PC-3 (cell line): ENCODE measurements at regions not wholly inside any gene's neighbourhood (a gene's known extent, or its start where the extent isn't known, plus 50 kb on each side); places are given as distances from the start of the nearest gene placed in this dataset.

Experiments used
- ATAC-seq: fragments of 200-7000 bp; cut with Tn5 transposase; 2 replicates; pipeline ENCODE4 v1.9.1; 2020; ENCODE audit warnings: mild to moderate bottlenecking, moderate library complexity
- BruUV-seq: library from RNA; stranded (reverse); fragments of 400-500 nt; replicated peaks from 2 replicates; lab custom pipeline; 2021; lab: Mats Ljungman, UMichigan
- CTCF ChIA-PET: fragments of 300-600 bp; sonication (Branson Sonifier 250); formaldehyde crosslinking; loops from one replicate; lab custom pipeline; 2022; ENCODE audit warnings: antibody characterized with exemption; lab: Charles Lee
- POLR2A ChIA-PET: fragments of 300-600 bp; sonication (Branson Sonifier 250); formaldehyde crosslinking; loops from one replicate; lab custom pipeline; 2022; ENCODE audit warnings: antibody characterized with exemption; ENCODE audit not compliant: unreplicated experiment; lab: Charles Lee
- DNase-seq: peaks from one replicate; pipeline ENCODE4 v3.0.0-alpha.2; 2015
- H2AFZ ChIP-seq: fragments of 300-600 bp; sonication (generic); 2 replicates; pipeline ENCODE4 v1.6.0; 2016; ENCODE audit warnings: antibody characterized with exemption, low read length
- H3F3A ChIP-seq: fragments of 300-600 bp; sonication (generic); one replicate; pipeline ENCODE4 v1.6.0; 2017; ENCODE audit warnings: antibody characterized with exemption, low read length, control low read depth, mild to moderate bottlenecking; ENCODE audit not compliant: unreplicated experiment
- H3K27ac ChIP-seq: fragments of 300-600 bp; sonication (generic); 2 replicates; pipeline ENCODE4 v1.5.1; 2016; ENCODE audit warnings: mild to moderate bottlenecking, low read length
- H3K27me3 ChIP-seq: fragments of 300-600 bp; sonication (generic); 2 replicates; pipeline ENCODE4 v1.6.1; 2016; ENCODE audit warnings: low read length, mixed read lengths
- H3K36me3 ChIP-seq: fragments of 300-600 bp; sonication (generic); 2 replicates; pipeline ENCODE4 v1.6.1; 2016; ENCODE audit warnings: low read depth, mixed run types, low read length, mixed read lengths
- H3K4me1 ChIP-seq: fragments of 300-600 bp; sonication (generic); 2 replicates; pipeline ENCODE4 v1.5.1; 2016; ENCODE audit warnings: low read length; ENCODE audit not compliant: insufficient read depth
- H3K4me2 ChIP-seq: fragments of 300-600 bp; sonication (generic); 2 replicates; pipeline ENCODE4 v1.6.0; 2016; ENCODE audit warnings: low read length
- H3K4me3 ChIP-seq: fragments of 300-600 bp; sonication (generic); 2 replicates; pipeline ENCODE4 v1.5.1; 2016; ENCODE audit warnings: mild to moderate bottlenecking, low read length, mixed read lengths
- H3K79me2 ChIP-seq: fragments of 300-600 bp; sonication (generic); 2 replicates; pipeline ENCODE4 v1.6.1; 2017; ENCODE audit warnings: low read length, mixed read lengths
- H3K9ac ChIP-seq: fragments of 300-600 bp; sonication (generic); 2 replicates; pipeline ENCODE4 v1.6.0; 2016; ENCODE audit warnings: mild to moderate bottlenecking, low read length
- H3K9me2 ChIP-seq: fragments of 300-600 bp; sonication (generic); replicated peaks from 2 replicates; pipeline ENCODE4 v1.6.1; 2016; ENCODE audit warnings: mixed run types, low read length, mixed read lengths
- H3K9me3 ChIP-seq: fragments of 300-600 bp; sonication (generic); 2 replicates; pipeline ENCODE4 v1.6.1; 2016; ENCODE audit warnings: low read length, mixed read lengths
- H4K20me1 ChIP-seq: fragments of 300-600 bp; sonication (generic); 2 replicates; pipeline ENCODE4 v1.6.1; 2016; ENCODE audit warnings: low read length, mixed read lengths
- EZH2 ChIP-seq: fragments of 300-600 bp; sonication (generic); IDR thresholded peaks from one replicate; pipeline ENCODE4 v1.6.1; 2017; ENCODE audit warnings: antibody characterized with exemption, mild to moderate bottlenecking, low read length; ENCODE audit not compliant: unreplicated experiment
- EZH2phosphoT487 ChIP-seq: fragments of 300-600 bp; sonication (generic); IDR thresholded peaks from 2 replicates; pipeline ENCODE4 v1.6.1; 2018; ENCODE audit warnings: mild to moderate bottlenecking, antibody characterized with exemption, low read length, borderline replicate concordance
- intact Hi-C: fragments of 100-400 bp; cut with micrococcal nuclease; formaldehyde crosslinking; loops from 2 replicates; pipeline ENCODE4 v1.9.0; 2023
- TF ChIP-seq, protein P1 (sequence below): fragments of 300-600 bp; sonication (generic); conservative IDR thresholded peaks from 2 replicates; pipeline ENCODE4 v1.5.1; 2017; ENCODE audit warnings: antibody characterized with exemption, low read depth, mild to moderate bottlenecking, low read length

DNA sequence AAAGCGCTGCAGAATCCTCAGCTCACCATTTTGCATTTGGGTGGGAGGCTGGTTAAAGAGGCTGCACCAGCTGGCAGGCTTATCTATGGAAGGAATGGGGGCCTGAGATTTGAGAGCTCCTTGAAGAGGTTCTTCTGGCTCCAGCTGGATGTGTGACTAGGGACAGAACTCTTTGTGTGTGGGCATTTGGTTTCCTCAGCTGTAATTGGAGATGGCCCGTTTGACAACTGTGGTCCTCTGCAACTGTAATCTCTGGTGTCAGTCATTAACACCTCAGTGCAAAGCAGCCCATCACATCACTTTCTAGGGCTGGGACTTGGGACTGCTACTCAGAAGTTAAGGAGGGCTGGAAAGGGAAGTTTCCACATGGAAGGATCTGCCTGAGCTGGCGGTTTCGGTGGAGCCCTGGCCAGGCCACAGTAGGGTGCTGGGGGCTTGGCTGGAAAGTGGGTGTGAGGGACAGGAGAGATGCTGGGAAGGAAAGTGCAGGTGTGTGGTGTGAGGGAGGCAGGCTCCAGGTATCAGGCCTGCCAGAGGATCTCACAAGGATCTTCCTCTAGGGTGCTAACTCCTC is 193.8 kb downstream of the GADD45G start:
- DNase-seq (no peak), ATAC-seq (no peak)
- Histone ChIP-seq H3K9ac (no peak overlapping the region), H3K9me3 (no peaks in the 10 kb centered on the region), H3K27me3 (peaks cover 45% of the 10 kb centered on the region; the same call in 1 of the 2 replicates), H3K4me3 (no peak overlapping the region), H3K4me2 (no peak overlapping the region), H3K27ac (no peak overlapping the region), H3K36me3 (no peaks in the 10 kb centered on the region), H3K79me2 (no peaks in the 10 kb centered on the region), H4K20me1 (no peaks in the 10 kb centered on the region), H3K4me1 (no peaks in the 10 kb centered on the region), H3K9me2 (no peaks in the 10 kb centered on the region), H2AFZ (no peak overlapping the region), H3F3A (no peaks in the 10 kb centered on the region)
- intact Hi-C loops: no loop called here
- TF ChIP-seq, protein P1, sequence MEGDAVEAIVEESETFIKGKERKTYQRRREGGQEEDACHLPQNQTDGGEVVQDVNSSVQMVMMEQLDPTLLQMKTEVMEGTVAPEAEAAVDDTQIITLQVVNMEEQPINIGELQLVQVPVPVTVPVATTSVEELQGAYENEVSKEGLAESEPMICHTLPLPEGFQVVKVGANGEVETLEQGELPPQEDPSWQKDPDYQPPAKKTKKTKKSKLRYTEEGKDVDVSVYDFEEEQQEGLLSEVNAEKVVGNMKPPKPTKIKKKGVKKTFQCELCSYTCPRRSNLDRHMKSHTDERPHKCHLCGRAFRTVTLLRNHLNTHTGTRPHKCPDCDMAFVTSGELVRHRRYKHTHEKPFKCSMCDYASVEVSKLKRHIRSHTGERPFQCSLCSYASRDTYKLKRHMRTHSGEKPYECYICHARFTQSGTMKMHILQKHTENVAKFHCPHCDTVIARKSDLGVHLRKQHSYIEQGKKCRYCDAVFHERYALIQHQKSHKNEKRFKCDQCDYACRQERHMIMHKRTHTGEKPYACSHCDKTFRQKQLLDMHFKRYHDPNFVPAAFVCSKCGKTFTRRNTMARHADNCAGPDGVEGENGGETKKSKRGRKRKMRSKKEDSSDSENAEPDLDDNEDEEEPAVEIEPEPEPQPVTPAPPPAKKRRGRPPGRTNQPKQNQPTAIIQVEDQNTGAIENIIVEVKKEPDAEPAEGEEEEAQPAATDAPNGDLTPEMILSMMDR: no peak
- no peak for TF ChIP-seq EZH2phosphoT487
- TF ChIP-seq EZH2: no peak
- BruUV-seq: no TSS peak
- ChIA-PET CTCF (no interaction called here), POLR2A (no interaction called here)

DNA sequence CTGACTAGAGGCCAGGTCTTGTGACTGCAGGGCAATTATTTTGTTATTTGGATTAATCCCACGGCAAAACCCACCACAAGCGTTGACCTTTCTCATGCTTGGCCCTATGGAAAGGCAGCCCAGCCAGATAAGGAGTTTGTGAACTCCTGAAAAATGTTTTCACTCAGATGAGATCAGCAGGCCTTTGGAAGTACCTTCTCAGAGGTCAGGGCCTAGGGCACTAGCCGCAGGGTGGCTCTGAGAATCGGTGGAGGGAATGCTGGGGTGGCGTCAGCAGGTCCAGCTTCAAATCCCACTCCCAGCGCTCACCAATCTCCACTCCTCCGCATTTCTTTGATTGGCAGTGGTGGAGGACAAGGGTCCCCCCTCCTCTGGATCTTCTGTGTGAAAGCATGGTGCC is 194.4 kb downstream of the GADD45G start:
- Histone ChIP-seq H3K9ac (no peak overlapping the region), H3K9me3 (no peaks in the 10 kb centered on the region), H3F3A (no peaks in the 10 kb centered on the region), H3K27ac (no peak overlapping the region), H3K79me2 (no peaks in the 10 kb centered on the region), H3K9me2 (no peaks in the 10 kb centered on the region), H3K4me2 (no peak overlapping the region), H3K4me1 (no peaks in the 10 kb centered on the region), H3K27me3 (peaks cover 44% of the 10 kb centered on the region; the same call in 1 of the 2 replicates), H3K36me3 (no peaks in the 10 kb centered on the region), H2AFZ (no peak overlapping the region), H4K20me1 (no peaks in the 10 kb centered on the region), H3K4me3 (no peak overlapping the region)
- no peak for TF ChIP-seq EZH2
- TF ChIP-seq EZH2phosphoT487: no peak
- TF ChIP-seq, protein P1: no peak
- CTCF ChIA-PET: no interaction called here
- no peak for DNase-seq
- no TSS peak for BruUV-seq
- POLR2A ChIA-PET: no interaction called here
- intact Hi-C loops: no loop called here
- ATAC-seq: no peak

DNA sequence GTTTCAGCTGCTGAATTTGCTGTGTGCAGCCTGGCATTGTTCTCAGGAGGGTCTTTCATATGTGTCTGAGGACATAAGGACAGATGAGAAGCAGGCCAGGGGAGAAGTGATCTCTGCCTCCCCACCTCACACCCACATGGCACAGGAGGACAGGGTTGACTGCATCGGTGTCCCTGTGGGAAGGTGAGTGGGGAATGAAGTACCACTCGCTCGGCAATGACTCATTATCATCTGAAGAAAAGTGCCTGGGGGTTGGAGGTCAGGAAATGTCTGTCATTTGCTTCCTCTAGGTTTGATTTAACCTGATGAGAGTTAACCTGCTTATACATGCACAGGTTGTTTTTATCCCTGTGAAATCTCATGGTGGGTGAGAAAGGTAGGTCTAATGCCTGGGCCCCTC is 195.0 kb downstream of the GADD45G start:
- Histone ChIP-seq H3K36me3 (no peaks in the 10 kb centered on the region), H3K27me3 (peaks cover 48% of the 10 kb centered on the region; the same call in 1 of the 2 replicates), H4K20me1 (no peaks in the 10 kb centered on the region), H3K27ac (no peak overlapping the region), H3F3A (no peaks in the 10 kb centered on the region), H3K4me2 (no peak overlapping the region), H3K4me3 (no peak overlapping the region), H3K9ac (no peak overlapping the region), H2AFZ (no peak overlapping the region), H3K9me2 (no peaks in the 10 kb centered on the region), H3K79me2 (no peaks in the 10 kb centered on the region), H3K4me1 (no peaks in the 10 kb centered on the region), H3K9me3 (no peaks in the 10 kb centered on the region)
- no peak for TF ChIP-seq EZH2phosphoT487
- TF ChIP-seq, protein P1: no peak
- TF ChIP-seq EZH2: no peak
- intact Hi-C loops: no loop called here
- no TSS peak for BruUV-seq
- POLR2A ChIA-PET: no interaction called here
- CTCF ChIA-PET: no interaction called here
- DNase-seq (no peak), ATAC-seq (no peak)
